ENCODE measurements at regions not wholly inside any gene's neighbourhood (a gene's known extent, or its start where the extent isn't known, plus 50 kb on each side); places are given as distances from the start of the nearest gene placed in this dataset.

DNA sequence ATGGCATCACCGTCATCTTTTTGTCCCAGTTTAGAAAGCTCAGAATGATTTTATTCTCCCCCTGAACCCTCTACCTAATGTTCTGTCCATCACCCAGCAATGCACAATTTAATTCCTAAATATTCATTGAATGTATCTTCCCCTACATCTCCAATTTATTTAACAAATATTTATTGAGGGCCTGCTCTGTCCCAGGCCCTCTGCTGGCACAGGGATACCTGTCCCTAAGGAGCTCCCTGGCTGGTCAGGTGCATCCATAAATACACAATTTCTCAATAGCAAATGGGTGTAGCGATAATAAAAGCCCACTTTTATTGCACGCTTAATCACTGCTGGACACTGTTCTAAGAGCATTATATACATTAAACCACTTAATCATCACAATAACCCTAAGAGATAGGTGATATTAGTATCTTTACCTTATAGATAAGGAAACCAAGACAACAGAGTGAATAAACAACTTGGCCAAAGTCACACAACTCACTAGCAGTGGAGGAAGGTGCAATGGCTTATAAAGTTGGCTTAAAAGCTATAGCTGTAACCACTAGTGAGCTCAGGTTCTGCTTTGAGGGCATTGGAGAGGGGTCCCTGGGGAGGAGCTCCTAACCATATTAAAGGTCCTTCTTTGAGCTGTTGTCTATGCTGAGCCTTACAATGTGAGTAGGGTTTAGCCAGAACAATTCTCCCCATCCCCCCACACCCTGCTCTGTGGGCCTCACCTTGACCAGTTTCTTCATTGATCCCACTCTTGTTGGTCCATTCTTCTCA is 126.3 kb upstream of the JUN start:
- DNase-seq (ENCODE audit: extremely low read depth in 1 of 4, low spot score in 3 of 4) (no peak), FAIRE-seq (no peak), ATAC-seq (no peak)
- no TSS peak for BruUV-seq (replicated peaks)
- no peaks in the 10 kb centered on the region for H4K20me1 ChIP-seq (replicated peaks; ENCODE audit: control insufficient read depth, insufficient read depth, low read length)
- no peak overlapping the region for H2AFZ ChIP-seq (ENCODE audit: low read depth, low read length)
- in situ Hi-C loops (cut with MboI): no loop called here
- H3K27ac ChIP-seq (ENCODE audit: extremely low read depth, low read depth, low read length): no peak overlapping the region
- H3K4me1 ChIP-seq (replicated peaks in 1 of 2; ENCODE audit: control insufficient read depth in 2 of 2, insufficient read depth in 2 of 2, low read length in 2 of 2): peaks cover 0 to 6% of the 10 kb centered on the region in 2 experiments; a peak in 4 of 5 replicates
- no peak overlapping the region for H3K4me2 ChIP-seq (ENCODE audit: insufficient read depth, low read length)
- no peak overlapping the region for H3K9ac ChIP-seq (ENCODE audit: insufficient read depth in 1 of 2, low read depth in 2 of 2, low read length in 2 of 2)
- no peaks in the 10 kb centered on the region for H3K9me3 ChIP-seq (replicated peaks; ENCODE audit: control insufficient read depth, insufficient read depth, low read depth, low read length)
- H3K79me2 ChIP-seq (ENCODE audit: control insufficient read depth, insufficient read depth, low read length): no peaks in the 10 kb centered on the region
- H3K9me1 ChIP-seq (ENCODE audit: control insufficient read depth, insufficient read depth, low read length): no peaks in the 10 kb centered on the region
- intact Hi-C loops (cut with micrococcal nuclease): no loop called here
- WGBS (ENCODE audit: insufficient coverage, low coverage, missing lambda C conversion rate): 79% methylated on average over 3 of the region's 3 CpGs
- ChIA-PET POLR2A (interaction anchor here (0.6 to 2.3 kb wide), 8 partner anchors 10 to 222 kb away, joined by 3 to 10 read pairs (median 4); partner anchors contain the start of gene JUN), CTCF (ENCODE audit: low intra/inter-chr PET ratio) (interaction anchor here (0.7 kb wide), 1 partner anchor 662 kb away, joined by 9 read pairs; no protein-coding TSS in a partner anchor)
- no peak overlapping the region for H3K4me3 ChIP-seq
- H3K36me3 ChIP-seq (ENCODE audit: control insufficient read depth, insufficient read depth, low read length): no peaks in the 10 kb centered on the region
- H3K27me3 ChIP-seq (ENCODE audit: control insufficient read depth in 2 of 2, insufficient read depth in 2 of 2, low read length in 2 of 2): no peaks in the 10 kb centered on the region
- TF ChIP-seq, protein P1, sequence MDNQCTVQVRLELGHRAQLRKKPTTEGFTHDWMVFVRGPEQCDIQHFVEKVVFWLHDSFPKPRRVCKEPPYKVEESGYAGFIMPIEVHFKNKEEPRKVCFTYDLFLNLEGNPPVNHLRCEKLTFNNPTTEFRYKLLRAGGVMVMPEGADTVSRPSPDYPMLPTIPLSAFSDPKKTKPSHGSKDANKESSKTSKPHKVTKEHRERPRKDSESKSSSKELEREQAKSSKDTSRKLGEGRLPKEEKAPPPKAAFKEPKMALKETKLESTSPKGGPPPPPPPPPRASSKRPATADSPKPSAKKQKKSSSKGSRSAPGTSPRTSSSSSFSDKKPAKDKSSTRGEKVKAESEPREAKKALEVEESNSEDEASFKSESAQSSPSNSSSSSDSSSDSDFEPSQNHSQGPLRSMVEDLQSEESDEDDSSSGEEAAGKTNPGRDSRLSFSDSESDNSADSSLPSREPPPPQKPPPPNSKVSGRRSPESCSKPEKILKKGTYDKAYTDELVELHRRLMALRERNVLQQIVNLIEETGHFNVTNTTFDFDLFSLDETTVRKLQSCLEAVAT (IDR thresholded peaks at IDR 0.05): no peak
- TF ChIP-seq CEBPB (tag; IDR thresholded peaks at IDR 0.05) (no peak), NR4A1 (CRISPR knock-in tag; IDR thresholded peaks at IDR 0.05) (no peak), NR4A1 (tag; IDR thresholded peaks at IDR 0.05) (no peak), ZNF436 (CRISPR knock-in tag; IDR thresholded peaks at IDR 0.05) (no peak), KHSRP (IDR thresholded peaks at IDR 0.05) (no peak), POLR2H (tag; IDR thresholded peaks at IDR 0.05; ENCODE audit: low read depth) (no peak), GATAD2B (IDR thresholded peaks at IDR 0.05; ENCODE audit: borderline replicate concordance) (no peak), SREBF2 (CRISPR knock-in tag; IDR thresholded peaks at IDR 0.05) (no peak), ESRRA (IDR thresholded peaks at IDR 0.05; ENCODE audit: borderline replicate concordance, low read depth) (no peak)
- TF ChIP-seq, protein P2, sequence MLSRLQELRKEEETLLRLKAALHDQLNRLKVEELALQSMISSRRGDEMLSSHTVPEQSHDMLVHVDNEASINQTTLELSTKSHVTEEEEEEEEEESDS (CRISPR knock-in tag; IDR thresholded peaks at IDR 0.05): no peak
- TF ChIP-seq, protein P3, sequence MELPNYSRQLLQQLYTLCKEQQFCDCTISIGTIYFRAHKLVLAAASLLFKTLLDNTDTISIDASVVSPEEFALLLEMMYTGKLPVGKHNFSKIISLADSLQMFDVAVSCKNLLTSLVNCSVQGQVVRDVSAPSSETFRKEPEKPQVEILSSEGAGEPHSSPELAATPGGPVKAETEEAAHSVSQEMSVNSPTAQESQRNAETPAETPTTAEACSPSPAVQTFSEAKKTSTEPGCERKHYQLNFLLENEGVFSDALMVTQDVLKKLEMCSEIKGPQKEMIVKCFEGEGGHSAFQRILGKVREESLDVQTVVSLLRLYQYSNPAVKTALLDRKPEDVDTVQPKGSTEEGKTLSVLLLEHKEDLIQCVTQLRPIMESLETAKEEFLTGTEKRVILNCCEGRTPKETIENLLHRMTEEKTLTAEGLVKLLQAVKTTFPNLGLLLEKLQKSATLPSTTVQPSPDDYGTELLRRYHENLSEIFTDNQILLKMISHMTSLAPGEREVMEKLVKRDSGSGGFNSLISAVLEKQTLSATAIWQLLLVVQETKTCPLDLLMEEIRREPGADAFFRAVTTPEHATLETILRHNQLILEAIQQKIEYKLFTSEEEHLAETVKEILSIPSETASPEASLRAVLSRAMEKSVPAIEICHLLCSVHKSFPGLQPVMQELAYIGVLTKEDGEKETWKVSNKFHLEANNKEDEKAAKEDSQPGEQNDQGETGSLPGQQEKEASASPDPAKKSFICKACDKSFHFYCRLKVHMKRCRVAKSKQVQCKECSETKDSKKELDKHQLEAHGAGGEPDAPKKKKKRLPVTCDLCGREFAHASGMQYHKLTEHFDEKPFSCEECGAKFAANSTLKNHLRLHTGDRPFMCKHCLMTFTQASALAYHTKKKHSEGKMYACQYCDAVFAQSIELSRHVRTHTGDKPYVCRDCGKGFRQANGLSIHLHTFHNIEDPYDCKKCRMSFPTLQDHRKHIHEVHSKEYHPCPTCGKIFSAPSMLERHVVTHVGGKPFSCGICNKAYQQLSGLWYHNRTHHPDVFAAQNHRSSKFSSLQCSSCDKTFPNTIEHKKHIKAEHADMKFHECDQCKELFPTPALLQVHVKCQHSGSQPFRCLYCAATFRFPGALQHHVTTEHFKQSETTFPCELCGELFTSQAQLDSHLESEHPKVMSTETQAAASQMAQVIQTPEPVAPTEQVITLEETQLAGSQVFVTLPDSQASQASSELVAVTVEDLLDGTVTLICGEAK (IDR thresholded peaks at IDR 0.05): no peak
- TF ChIP-seq, protein P3 (CRISPR knock-in tag; IDR thresholded peaks at IDR 0.05): no peak
